ENCODE measurements at regions not wholly inside any gene's neighbourhood (a gene's known extent, or its start where the extent isn't known, plus 50 kb on each side); places are given as distances from the start of the nearest gene placed in this dataset.

- H3K4me1 Mint-ChIP-seq, result no peaks in the 10 kb centered on the region
- DNase-seq (ENCODE audit: low read depth, low spot score), result no peak
- H3K36me3 Mint-ChIP-seq (ENCODE audit: low read depth), result no peaks in the 10 kb centered on the region
- no peaks in the 10 kb centered on the region for H3K27me3 Mint-ChIP-seq (ENCODE audit: low read depth)
- no peak overlapping the region for H3K4me3 Mint-ChIP-seq
- peaks cover 5% of the 10 kb centered on the region for H3K9me3 Mint-ChIP-seq
- H3K27ac Mint-ChIP-seq (ENCODE audit: unreplicated experiment), result no peak overlapping the region
- no peak for TF ChIP-seq CTCF (conservative IDR thresholded peaks at IDR 0.05)
Measured at GRCh38 chr6:49370518-49370917, 92.5 kb downstream of the MMUT start.

- Mint-ChIP-seq H3K9me3 (peaks cover 5% of the 10 kb centered on the region), H3K36me3 (ENCODE audit: low read depth) (no peaks in the 10 kb centered on the region), H3K4me1 (no peaks in the 10 kb centered on the region), H3K27ac (ENCODE audit: unreplicated experiment) (no peak overlapping the region), H3K27me3 (ENCODE audit: low read depth) (no peaks in the 10 kb centered on the region), H3K4me3 (no peak overlapping the region)
- no peak for TF ChIP-seq CTCF (conservative IDR thresholded peaks at IDR 0.05)
- no peak for DNase-seq (ENCODE audit: low read depth, low spot score)
Measured at GRCh38 chr6:49366539-49366938, 96.5 kb downstream of the MMUT start.

GRCh38 chr6:49348561-49348960 lies 114.5 kb downstream of the MMUT start:
- no peak for DNase-seq (ENCODE audit: low read depth, low spot score)
- H3K4me3 Mint-ChIP-seq, result no peak overlapping the region
- no peak for TF ChIP-seq CTCF (conservative IDR thresholded peaks at IDR 0.05)
- H3K36me3 Mint-ChIP-seq (ENCODE audit: low read depth), result no peaks in the 10 kb centered on the region
- H3K9me3 Mint-ChIP-seq, result no peaks in the 10 kb centered on the region
- no peaks in the 10 kb centered on the region for H3K4me1 Mint-ChIP-seq
- no peaks in the 10 kb centered on the region for H3K27me3 Mint-ChIP-seq (ENCODE audit: low read depth)
- H3K27ac Mint-ChIP-seq (ENCODE audit: unreplicated experiment), result no peak overlapping the region

GRCh38 chr6:49342410-49342809 lies 120.6 kb downstream of the MMUT start:
- H3K4me3 Mint-ChIP-seq, result no peak overlapping the region
- H3K4me1 Mint-ChIP-seq, result no peaks in the 10 kb centered on the region
- DNase-seq (ENCODE audit: low read depth, low spot score), result no peak
- peaks cover 2% of the 10 kb centered on the region for H3K27me3 Mint-ChIP-seq (ENCODE audit: low read depth)
- no peak for TF ChIP-seq CTCF (conservative IDR thresholded peaks at IDR 0.05)
- no peaks in the 10 kb centered on the region for H3K9me3 Mint-ChIP-seq
- H3K27ac Mint-ChIP-seq (ENCODE audit: unreplicated experiment), result no peak overlapping the region
- no peaks in the 10 kb centered on the region for H3K36me3 Mint-ChIP-seq (ENCODE audit: low read depth)

GRCh38 chr6:49341869-49342268 lies 121.2 kb downstream of the MMUT start:
- Mint-ChIP-seq H3K4me1 (no peaks in the 10 kb centered on the region), H3K36me3 (ENCODE audit: low read depth) (no peaks in the 10 kb centered on the region), H3K27me3 (ENCODE audit: low read depth) (peaks cover 4% of the 10 kb centered on the region), H3K27ac (ENCODE audit: unreplicated experiment) (no peak overlapping the region), H3K4me3 (no peak overlapping the region), H3K9me3 (peaks cover 3% of the 10 kb centered on the region)
- no peak for DNase-seq (ENCODE audit: low read depth, low spot score)
- no peak for TF ChIP-seq CTCF (conservative IDR thresholded peaks at IDR 0.05)

- DNase-seq (ENCODE audit: low read depth, low spot score), result no peak
- Mint-ChIP-seq H3K4me3 (no peak overlapping the region), H3K4me1 (no peaks in the 10 kb centered on the region), H3K27me3 (ENCODE audit: low read depth) (peaks cover 5% of the 10 kb centered on the region), H3K27ac (ENCODE audit: unreplicated experiment) (no peak overlapping the region), H3K36me3 (ENCODE audit: low read depth) (no peaks in the 10 kb centered on the region), H3K9me3 (peaks cover 11% of the 10 kb centered on the region)
- TF ChIP-seq CTCF (conservative IDR thresholded peaks at IDR 0.05), result no peak
Measured at GRCh38 chr6:49339096-49339495, 124.0 kb downstream of the MMUT start.

Measured in neural crest cell (in vitro differentiated cells).